ENCODE measurements at regions not wholly inside any gene's neighbourhood (a gene's known extent, or its start where the extent isn't known, plus 50 kb on each side); places are given as distances from the start of the nearest gene placed in this dataset.

DNA sequence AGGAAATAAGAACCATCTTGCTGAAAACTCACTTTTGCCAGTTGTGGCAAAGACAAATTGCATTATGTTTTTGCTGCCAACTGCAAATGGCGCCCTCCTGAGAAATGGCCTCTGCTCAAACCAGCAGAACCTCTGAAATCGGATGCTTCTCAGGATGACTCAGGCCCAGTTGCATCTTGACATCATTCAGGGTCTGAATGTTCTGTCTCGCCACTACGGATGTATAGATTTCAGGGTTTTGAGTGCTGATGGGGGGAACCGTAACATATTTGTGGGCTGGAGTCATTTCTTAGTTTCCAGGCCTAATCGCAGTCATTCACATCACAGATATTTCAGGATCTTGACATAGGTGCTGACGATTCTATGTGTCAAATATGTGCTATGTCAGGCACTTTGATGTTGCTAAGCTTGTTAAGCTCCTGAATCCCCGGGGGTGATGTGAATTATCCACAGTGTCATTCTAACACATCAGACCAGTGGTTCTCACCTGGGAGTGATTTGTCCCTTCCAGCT, 207.1 kb downstream of the NFATC2 start:
- DNase-seq (ENCODE audit: low spot score) = peak; percentile 79

DNA sequence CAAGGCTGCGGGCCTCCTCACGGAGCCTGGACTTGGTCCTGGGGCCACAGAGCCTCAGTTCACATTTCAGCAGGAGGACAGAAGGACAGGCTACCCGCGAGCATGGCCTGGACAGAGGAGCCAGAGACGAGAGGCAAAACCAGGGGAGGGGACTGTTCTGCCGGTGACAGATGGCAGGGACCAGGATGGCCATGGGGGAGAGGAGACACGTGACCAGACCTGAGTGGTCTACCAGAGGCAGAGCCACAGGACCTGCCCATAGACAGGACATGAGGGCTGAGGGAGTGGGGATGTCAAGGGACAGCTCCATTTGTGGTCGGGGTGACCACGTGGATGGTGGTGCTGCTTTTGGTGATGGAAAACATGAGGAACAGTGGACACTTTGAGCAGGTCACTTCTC, 207.9 kb downstream of the NFATC2 start:
- DNase-seq (ENCODE audit: low spot score) = no peak

DNA sequence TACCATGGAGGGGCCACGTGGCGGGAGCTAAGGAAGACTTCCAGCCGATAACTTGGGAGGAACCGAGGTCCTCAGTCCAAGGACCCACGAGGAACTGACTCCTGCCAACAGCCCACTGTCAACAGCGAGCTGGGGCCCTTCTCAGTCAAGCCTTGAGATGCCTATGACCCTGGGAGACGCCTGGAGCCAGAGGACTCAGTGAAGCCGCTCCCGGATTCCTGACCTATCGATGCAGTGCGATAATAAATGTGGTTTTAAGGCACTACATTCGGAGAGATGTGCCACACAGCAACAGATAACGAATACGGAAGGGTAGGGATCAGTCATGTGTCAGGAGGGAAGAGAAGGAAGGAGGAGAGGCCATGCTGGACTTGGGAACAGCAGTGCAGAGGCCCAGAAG, 208.5 kb downstream of the NFATC2 start:
- no peak for DNase-seq (ENCODE audit: low spot score)

DNA sequence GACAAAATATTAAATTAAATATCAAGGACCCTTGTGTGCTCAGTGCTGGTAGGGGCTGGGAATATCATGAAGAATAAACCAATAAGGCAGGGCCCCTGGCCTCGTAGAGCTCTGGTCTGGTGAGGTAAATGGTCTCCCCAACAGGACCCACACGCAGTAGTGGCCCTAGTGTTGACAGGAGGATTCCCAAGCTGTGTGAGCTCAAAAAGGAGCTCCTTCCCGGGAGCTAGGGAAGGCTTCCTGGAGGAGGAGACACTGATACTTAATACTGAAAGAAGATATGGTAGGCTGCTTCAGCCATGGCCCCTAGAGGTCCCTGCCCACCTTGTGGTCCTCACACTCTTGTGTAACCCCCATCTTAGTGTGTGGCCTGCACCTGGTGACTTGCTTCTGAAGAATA, 209.1 kb downstream of the NFATC2 start:
- no peak for DNase-seq (ENCODE audit: low spot score)

DNA sequence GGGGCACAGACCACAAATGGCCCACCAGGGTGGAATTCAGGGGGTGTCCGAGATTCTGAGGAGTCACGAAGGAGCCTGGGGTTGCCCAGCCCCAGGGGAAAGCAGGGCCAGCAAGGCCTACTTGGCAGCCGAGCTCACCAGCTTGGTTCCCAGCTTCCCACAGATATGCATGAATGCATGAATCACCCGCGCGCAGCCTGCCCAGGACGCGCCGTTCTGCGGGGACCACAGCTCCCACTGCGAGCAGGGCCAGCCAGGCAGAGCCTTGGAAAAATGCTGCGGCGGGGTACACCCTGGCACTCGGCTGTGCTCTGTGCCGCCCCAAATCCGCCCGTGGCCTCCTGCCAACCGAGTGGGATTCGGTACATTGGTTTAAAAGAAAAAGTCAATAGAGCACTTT, 211.0 kb downstream of the NFATC2 start:
- DNase-seq (ENCODE audit: low spot score) = no peak

DNA sequence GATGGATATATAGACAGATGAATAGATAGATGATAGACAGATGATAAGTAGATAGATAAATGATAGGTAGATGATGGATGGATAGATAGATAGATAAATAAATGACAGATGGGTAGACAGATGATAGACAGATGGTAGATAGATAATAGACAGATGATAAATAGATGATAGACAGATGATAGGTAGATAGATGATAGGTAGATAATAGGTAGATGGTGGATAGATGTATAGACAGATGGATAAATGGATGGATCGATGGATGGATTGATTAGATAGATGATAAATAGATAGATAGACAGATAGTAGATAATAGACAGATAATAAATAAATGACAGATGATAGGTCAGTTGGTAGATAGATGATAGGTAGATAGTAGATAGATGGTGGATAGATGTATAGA, 212.7 kb downstream of the NFATC2 start:
- DNase-seq (ENCODE audit: low spot score) = no peak

DNA sequence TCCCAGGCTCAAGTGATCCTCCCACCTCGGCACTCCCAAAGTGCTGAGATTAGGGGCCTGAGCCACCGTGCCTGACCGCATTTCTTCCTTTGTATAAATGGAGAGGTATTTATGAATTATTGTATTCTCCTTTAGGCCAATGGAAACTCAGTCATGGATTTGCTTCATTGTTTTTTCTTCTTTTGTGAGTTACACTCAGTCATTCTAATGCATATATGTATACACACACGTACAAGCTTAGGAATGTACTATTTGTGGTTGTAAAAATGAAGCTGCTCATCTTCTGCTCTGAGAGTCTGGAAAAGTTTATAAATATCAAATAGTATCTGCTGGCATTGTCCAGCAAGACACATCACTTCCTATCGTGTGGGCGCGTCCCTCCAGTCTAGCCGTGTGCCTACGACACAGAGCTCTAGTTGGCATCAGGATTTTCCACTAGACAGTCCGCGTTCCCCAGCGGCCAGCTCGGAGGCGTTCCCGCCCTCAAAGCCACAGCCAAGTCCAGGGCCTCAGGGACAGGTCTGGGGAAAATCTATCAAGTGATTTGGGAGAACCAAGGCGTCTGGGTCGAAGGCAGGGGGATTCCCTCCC, 215.2 kb downstream of the NFATC2 start:
- DNase-seq (ENCODE audit: low spot score) = peak; percentile 75

DNA sequence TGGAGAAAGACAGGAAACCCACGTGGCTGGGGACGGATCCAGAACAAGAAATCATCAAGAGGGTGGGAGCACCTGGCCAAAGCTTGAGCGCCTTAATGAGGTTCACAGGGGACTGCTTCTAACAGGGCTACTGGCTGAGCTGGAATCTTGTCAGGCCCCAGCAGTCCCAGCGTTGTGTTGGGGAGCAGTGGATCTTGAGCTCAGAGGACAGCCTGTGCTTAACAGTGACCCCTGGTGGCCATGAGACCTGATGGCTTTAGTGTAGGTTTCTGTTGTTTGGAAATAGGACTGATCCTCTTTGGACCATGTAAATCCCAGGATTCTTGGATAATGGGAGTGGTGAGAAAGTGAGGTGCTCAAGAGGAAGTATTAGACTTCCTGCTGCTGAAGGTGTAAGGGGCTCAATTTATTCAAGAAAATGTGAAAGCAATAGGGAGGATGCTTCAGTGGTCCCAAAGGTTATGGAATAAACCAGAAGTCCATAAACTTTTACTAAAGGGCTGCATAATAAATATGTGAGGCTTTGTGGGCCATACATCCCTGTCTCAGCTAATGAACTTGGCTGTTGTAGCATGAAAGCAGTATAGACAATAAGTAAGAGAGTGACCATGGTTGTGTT, 216.2 kb downstream of the NFATC2 start:
- DNase-seq (ENCODE audit: low spot score) = peak; percentile 64

DNA sequence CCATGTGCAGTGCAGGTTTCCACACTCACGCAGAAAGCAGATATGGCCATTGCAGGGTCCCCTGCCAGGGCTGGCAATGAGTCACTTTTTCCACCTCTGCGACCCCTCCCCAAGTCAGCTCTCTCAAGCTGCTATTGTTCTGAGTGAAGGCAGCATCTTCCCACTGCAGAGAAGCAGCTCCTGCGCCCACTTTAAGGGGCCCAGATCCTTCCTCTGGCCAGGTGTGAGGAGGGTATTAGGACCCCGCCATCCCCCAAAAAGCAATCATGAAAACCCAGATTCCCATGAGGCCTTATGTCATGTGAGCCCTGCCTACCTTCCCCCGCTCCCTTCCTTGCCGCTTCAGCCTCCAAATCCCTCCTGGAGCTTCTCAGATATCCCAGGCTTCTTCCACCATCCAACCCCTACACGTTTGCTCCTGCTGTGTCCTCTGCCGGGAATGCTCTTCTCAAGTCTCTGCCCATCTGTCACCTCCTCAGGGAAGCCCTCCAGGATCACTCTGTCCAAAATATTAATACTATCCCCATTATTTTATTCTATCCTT, 220.3 kb downstream of the NFATC2 start:
- DNase-seq (ENCODE audit: low spot score) = no peak

DNA sequence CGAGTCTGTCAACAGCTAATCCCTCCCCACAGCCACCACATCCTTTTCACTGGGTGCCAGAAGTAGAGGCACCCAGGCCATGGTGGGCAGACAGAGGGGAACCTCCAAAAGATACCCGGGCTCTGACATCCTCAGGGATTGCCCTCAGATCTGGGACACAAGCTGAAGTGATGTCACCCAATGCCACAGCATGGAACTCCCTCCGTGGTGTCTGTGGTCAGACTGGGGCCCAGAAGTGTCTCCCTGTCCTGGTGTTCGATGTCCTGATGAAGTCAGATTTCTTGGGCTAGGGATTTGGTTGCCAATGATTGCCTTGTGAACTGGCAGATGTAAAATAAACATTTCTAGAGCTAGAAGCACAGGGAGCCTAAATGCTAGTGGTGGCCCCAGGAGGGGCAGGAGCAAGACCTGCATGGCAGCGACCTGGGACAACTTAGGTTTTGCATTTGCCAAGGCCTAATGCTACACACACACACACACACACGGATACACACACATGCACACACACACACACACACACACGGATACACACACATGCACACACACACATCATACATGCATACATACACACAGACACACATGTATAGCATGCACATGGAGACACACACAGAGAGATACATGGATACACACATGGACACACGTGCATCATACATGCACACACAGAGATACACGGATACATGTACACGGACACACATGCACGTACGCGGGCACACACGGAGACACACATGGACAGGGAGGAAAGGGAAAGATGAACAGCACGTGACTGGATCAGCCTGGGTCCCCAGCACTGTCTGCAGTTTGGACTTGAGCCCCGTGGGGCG, 221.0 kb downstream of the NFATC2 start:
- no peak for DNase-seq (ENCODE audit: low spot score)

DNA sequence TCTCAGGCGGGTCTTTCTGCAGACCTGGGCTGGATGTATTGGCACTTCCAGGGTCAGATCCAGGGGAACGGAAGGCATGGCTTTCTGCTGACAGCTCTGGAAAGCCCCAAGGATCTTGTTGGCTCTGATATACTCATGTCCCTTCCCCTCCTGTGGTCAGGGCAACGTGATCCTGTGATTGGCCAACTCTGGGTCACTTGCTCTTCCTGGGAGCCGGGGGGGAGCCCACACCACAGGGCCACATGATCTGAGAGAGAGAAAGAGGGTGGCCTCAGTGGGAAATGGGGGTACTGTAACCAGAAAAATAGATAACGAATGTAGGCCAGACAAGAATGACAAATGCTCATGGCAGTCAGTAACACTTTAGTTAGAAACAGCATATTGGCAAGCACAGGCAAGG, 223.0 kb downstream of the NFATC2 start:
- no peak for DNase-seq (ENCODE audit: low spot score)

DNA sequence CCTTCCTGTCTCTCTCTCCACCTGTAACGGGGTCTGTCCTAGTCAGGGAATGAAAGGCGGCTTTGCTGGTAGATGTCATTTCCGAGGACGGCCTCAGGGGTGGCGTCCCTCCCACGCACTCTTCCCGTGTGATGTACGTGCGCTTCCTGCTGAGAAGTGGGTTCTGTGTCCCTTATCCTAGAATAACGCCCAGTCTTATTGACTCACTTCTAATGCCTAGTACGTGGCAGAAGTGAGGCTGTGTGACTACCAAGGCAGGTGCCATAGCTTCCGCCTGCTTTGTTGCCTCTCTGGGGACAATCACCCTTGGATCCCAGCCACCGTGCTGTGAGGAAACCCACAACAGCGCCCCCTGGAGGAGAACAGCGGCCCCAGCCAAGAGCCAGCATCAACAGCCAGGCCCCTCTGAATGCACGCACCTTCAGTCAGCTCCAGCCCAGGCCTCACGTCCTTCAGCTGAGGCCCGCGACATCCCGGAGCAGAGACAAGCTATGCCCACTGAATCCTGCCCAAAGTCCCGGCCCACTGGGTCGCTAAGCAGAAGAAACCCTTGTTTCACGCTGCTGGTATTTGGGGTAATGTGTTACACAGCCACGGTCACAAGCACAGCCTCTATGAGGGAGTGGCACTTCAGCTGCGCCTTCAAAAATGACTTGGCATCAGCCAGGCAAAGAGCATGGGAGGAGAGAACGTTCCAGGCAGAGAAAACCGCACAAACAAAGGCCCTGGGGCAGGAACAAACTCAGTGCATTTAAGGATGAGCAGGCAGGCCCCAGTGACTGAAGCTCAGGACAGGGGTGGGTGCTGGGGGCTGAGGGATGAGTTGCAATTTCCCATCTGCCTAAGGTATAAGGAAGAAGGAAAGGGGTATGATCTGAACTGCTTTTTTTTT, 224.2 kb downstream of the NFATC2 start:
- DNase-seq (ENCODE audit: low spot score) = peak; percentile 32

DNA sequence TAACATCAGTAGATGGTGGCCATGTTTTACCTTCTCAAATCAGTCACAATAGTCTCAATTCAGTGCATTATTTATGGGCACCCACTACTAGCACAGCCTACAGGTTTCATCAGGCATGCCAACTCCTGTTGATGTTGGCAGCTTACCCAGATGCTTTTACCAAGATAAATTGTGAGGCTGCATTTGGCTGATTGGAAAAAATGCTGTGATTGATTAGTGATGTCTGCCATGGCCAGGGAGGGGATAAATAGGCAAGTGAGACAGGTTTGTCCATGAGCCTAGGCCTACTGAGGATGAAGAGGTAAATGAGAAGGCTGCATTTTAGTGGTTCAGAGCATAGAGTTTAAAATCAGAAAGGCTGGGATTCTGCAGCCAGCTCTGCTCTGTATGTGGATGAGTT, 227.1 kb downstream of the NFATC2 start:
- no peak for DNase-seq (ENCODE audit: low spot score)

DNA sequence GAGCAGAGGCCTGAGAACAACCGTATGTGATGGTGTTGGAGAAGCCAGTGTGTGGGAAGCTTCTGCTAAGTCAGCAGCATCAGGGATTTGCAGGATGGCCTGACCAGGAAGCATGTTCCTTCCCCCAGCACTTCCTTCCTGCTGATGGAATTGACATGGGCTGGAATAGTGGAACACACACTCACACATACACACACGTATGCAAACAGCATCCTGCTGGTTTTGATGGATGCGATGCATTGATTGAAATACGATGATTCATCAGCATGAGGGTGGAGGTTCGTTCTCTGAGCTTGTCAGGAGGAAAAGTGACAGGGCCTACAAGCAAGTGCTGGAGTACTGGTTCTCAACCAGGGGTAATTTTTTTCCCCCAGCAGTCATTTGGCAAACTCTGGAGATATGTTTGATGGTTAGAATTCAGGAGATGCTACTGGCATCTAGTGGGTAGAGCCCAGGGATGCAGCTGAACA, 229.1 kb downstream of the NFATC2 start:
- DNase-seq (ENCODE audit: low spot score) = no peak

DNA sequence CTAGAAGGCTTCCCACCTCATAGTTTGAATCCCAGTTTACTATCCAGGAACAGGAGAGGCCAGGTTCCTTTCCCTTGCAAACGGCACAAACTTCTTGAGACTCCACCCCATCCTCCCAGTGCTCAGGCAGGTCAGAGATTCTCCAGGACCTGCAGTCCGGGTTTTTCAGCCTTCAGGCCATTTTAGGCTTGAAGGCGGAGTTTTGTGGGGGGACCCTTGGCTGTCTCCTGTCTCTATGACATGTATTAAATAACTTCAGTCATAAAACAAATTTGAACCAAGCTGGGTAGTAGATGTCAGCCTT, 230.1 kb downstream of the NFATC2 start:
- DNase-seq (ENCODE audit: low spot score) = no peak

DNA sequence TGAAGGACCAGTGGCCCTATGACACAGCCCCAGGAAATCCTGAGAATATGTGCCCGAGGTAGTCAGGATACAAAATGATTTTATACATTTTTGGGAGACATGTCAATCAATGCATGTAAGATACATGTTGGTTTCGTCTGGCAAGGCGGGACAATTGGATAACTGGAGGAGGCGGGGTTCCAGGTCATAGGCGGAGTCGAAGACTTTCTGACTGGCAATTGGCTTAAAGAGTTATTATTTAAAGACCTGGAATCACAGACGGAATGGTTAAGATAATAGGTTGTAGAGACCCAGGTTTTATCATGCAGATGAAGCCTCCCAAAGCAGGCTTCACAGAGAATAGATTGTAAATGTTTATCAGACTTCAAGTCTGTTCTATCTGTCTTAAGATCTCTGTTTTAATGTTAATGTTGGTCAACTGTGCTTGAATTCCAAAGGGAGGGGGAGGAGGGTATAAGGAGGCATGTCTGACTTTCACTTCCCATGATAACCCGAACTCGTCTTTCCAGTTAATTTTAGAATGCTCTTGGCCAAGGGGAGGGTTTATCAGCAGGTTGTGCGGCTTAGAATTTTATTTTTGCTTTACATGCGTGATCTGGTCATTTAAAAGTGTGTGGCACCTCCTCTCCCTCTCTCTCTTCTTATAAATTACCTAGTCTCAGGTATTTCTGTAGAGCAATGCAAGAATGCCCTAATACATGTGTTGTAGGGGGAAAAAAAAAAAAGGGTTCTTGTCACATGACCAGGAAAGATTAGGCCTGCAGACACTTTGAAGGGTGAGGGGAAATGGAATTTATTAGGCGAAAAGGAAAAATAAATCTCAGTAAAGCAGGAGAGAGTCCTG, 230.7 kb downstream of the NFATC2 start:
- no peak for DNase-seq (ENCODE audit: low spot score)

DNA sequence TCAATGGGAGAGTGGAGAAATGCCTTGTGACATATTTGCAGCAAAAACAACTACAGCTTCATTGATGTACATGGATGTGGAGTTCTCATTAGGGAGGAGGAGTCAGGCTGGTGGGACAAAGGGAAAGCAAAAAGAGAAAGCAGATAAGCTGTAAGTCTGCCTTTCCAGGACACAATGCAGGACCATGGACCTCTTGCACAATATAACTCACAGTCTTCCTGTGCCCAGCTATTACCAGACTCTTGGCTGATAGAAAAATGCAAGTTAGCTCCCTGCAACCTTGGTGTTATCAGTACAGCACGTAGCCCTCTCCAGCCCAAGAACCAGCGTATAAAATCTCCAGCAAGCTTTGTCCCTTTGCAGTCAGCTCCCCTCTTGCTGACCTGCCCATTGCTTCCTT, 232.3 kb downstream of the NFATC2 start:
- DNase-seq (ENCODE audit: low spot score) = no peak

DNA sequence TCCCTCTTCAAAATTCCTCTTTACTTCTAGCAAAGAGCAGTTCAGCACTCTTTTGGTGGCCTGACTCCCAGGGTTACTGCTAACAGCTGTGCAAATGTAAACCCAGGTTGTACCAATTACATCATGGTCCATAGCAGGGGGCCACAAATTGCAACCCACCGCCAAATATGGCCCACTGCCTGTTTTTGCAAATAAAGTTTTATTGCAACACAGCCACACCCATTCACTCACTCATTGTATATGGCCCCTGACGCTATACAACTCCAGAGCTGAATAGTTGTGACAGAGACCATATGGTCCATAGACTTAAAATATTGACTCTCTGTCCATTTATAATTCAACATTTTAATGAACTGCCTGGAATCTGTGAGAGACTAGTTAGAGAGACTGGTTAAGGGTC, 233.4 kb downstream of the NFATC2 start:
- no peak for DNase-seq (ENCODE audit: low spot score)

DNA sequence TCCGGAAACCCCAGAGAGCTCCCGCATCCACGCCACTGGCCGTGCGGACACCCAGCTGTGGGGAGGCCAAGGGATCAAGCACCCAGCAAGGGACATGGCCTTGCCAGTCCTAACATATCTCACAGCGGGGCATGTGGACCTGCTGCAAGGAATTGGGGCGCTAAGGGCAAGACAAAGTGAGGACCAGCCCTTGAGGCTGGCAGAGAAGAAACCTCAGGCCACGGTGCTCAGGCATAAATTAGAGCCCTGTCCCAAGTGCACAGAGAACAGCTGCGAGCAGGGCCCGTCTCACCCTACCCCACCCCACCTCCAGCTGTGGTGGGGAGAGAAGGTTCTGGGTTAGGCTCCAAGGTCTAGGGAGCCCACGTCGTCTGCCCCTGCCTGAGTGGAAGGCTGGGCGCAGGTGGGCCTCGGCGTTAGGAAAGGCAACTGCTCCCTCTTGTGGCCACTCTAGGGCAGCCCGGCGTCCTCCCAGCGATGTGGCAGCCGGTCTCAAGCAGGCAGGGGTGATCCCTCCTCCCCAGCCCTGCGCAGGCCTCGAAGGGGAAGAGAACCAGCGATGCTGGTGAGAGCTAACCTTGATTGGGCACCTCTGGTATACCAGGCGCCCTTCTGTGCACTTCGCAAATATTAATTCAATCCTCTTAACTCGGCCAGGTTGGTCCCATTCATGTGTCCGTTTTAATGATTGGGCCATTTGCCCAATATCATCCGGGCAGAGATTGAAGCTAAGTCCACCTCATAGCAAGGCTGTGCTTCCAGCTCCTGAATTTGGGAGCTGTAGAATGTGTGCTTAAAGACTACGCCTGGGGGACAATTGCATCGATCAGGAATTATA, 235.8 kb downstream of the NFATC2 start:
- DNase-seq (ENCODE audit: low spot score) = peak; percentile 88

DNA sequence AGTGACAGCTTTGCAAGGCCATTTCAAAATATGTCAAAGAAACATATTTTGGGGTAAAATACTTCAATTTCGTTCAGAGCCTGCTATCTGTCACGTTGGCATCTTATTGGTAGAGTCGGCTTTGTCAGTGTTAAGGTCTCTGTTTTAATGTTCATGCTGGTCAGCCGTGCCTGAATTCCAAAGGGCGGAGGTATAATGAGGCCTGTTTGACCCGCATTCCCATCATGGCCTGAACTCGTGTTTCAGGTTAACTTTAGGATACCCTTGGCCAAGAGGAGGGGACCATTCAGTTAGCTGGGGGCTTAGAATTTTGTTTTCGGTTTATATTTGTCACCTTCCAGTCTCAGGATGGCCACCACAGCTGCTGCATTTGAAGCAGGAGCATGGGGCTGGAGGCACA, 236.4 kb downstream of the NFATC2 start:
- no peak for DNase-seq (ENCODE audit: low spot score)
